GM19397 (cell line): ENCODE measurements at regions not wholly inside any gene's neighbourhood (a gene's known extent, or its start where the extent isn't known, plus 50 kb on each side); places are given as distances from the start of the nearest gene placed in this dataset.

Experiments used
- ATAC-seq: cut with Tn5 transposase; IDR thresholded peaks from one replicate; pipeline ENCODE4 v1.9.1; 2021; ENCODE audit warnings: mild to moderate bottlenecking, moderate library complexity; ENCODE audit not compliant: unreplicated experiment

- ATAC-seq: no peak
These were observed 94.4 kb upstream of the BACE2 start for GRCh38 chr21:41073558-41073957.

- ATAC-seq: no peak
These were observed 93.4 kb upstream of the BACE2 start for GRCh38 chr21:41074396-41075184.

GRCh38 chr21:41075656-41076055, 92.3 kb upstream of the BACE2 start:
- no peak for ATAC-seq

- no peak for ATAC-seq
These were observed 91.9 kb upstream of the BACE2 start for GRCh38 chr21:41076064-41076463.

GRCh38 chr21:41079159-41079558, 88.8 kb upstream of the BACE2 start:
- ATAC-seq: no peak

- ATAC-seq: no peak
These were observed 87.4 kb upstream of the BACE2 start for GRCh38 chr21:41080485-41081121.

GRCh38 chr21:41086569-41086968, 81.4 kb upstream of the BACE2 start:
- no peak for ATAC-seq

- ATAC-seq: no peak
These were observed 77.0 kb upstream of the BACE2 start for GRCh38 chr21:41090981-41091380.

- ATAC-seq: no peak
These were observed 76.3 kb upstream of the BACE2 start for GRCh38 chr21:41091616-41092015.

GRCh38 chr21:41092312-41092711, 75.6 kb upstream of the BACE2 start:
- no peak for ATAC-seq

- no peak for ATAC-seq
These were observed 72.0 kb upstream of the BACE2 start for GRCh38 chr21:41095983-41096382.

GRCh38 chr21:41098076-41098475, 69.9 kb upstream of the BACE2 start:
- no peak for ATAC-seq

- no peak for ATAC-seq
These were observed 69.4 kb upstream of the BACE2 start for GRCh38 chr21:41098481-41099042.

- ATAC-seq: no peak
These were observed 67.0 kb upstream of the BACE2 start for GRCh38 chr21:41100826-41101550.

- ATAC-seq: no peak
These were observed 65.7 kb upstream of the BACE2 start for GRCh38 chr21:41102281-41102680.

- no peak for ATAC-seq
These were observed 60.4 kb upstream of the BACE2 start for GRCh38 chr21:41107602-41108001.

GRCh38 chr21:41108668-41109585, 59.0 kb upstream of the BACE2 start:
- ATAC-seq: no peak

- ATAC-seq: no peak
These were observed 57.8 kb upstream of the BACE2 start for GRCh38 chr21:41110161-41110560.

- ATAC-seq: no peak
These were observed 57.3 kb upstream of the BACE2 start for GRCh38 chr21:41110664-41111063.

- ATAC-seq: no peak
These were observed 56.3 kb upstream of the BACE2 start for GRCh38 chr21:41111681-41112080.
